Activated naive CD4-positive, alpha-beta T cell (primary cell): ENCODE measurements at regions not wholly inside any gene's neighbourhood (a gene's known extent, or its start where the extent isn't known, plus 50 kb on each side); places are given as distances from the start of the nearest gene placed in this dataset.

Source experiments
- DNase-seq, 4 experiments: peaks; one replicate each; lab custom pipeline; 2025; lab: John Stamatoyannopoulos, UW

- DNase-seq = no peak
Measured at GRCh38 chr5:51034222-51034901, 348.9 kb upstream of the ISL1 start.

- DNase-seq = no peak
Measured at GRCh38 chr5:51039424-51040329, 343.6 kb upstream of the ISL1 start.

GRCh38 chr5:51043745-51044144 lies 339.5 kb upstream of the ISL1 start:
- no peak for DNase-seq

- DNase-seq = no peak
Measured at GRCh38 chr5:51047369-51047768, 335.9 kb upstream of the ISL1 start.

GRCh38 chr5:51053361-51053760 lies 329.9 kb upstream of the ISL1 start:
- DNase-seq = no peak

GRCh38 chr5:51060953-51061352 lies 322.3 kb upstream of the ISL1 start:
- DNase-seq = no peak

- no peak for DNase-seq
Measured at GRCh38 chr5:51072937-51073336, 310.3 kb upstream of the ISL1 start.

GRCh38 chr5:51082741-51083140 lies 300.5 kb upstream of the ISL1 start:
- DNase-seq = no peak

- no peak for DNase-seq
Measured at GRCh38 chr5:51091816-51092215, 291.4 kb upstream of the ISL1 start.

GRCh38 chr5:51095486-51095885 lies 287.8 kb upstream of the ISL1 start:
- no peak for DNase-seq

- DNase-seq = no peak
Measured at GRCh38 chr5:51096859-51097258, 286.4 kb upstream of the ISL1 start.

- no peak for DNase-seq
Measured at GRCh38 chr5:51099173-51099853, 283.9 kb upstream of the ISL1 start.

GRCh38 chr5:51104556-51104955 lies 278.7 kb upstream of the ISL1 start:
- no peak for DNase-seq

GRCh38 chr5:51109786-51110410 lies 273.4 kb upstream of the ISL1 start:
- no peak for DNase-seq

GRCh38 chr5:51131266-51131665 lies 252.0 kb upstream of the ISL1 start:
- DNase-seq = no peak

- DNase-seq = no peak
Measured at GRCh38 chr5:51138164-51138563, 245.1 kb upstream of the ISL1 start.

- DNase-seq = no peak
Measured at GRCh38 chr5:51148437-51148836, 234.8 kb upstream of the ISL1 start.

GRCh38 chr5:51156222-51156621 lies 227.0 kb upstream of the ISL1 start:
- DNase-seq = no peak

- DNase-seq = no peak
Measured at GRCh38 chr5:51156838-51157237, 226.4 kb upstream of the ISL1 start.

GRCh38 chr5:51159164-51159563 lies 224.1 kb upstream of the ISL1 start:
- no peak for DNase-seq

- DNase-seq = no peak
Measured at GRCh38 chr5:51159606-51160005, 223.6 kb upstream of the ISL1 start.

- no peak for DNase-seq
Measured at GRCh38 chr5:51162245-51162644, 221.0 kb upstream of the ISL1 start.
